ENCODE measurements at regions not wholly inside any gene's neighbourhood (a gene's known extent, or its start where the extent isn't known, plus 50 kb on each side); places are given as distances from the start of the nearest gene placed in this dataset.

DNA sequence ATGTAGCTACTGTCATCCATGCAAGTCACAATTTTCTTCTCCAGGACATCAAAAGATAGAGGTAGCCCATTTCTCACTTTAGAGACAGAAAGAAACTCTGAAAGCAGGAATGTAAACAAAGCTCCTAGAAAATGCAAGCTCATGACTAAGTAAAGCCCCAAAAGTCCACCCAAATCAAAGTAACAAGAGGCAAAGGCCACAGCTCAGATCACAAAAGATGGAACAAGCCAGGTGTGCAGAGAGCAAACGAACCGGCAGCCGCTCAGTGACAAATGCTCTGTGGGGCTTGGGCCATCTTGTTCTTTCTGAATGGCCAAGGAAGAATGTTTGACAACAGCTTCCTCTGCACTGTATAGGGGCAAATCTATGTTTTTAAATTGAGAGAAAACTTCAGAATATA is 201.0 kb downstream of the CYRIA start:
- TF ChIP-seq POLR2AphosphoS5 (IDR thresholded peaks at IDR 0.05; ENCODE audit: low read depth, low read length): no peak
- TF ChIP-seq POLR2A (IDR thresholded peaks at IDR 0.05; ENCODE audit: control extremely low read depth in 1 of 2, low read depth in 2 of 2, low read length in 2 of 2): no peak
- no peak for TF ChIP-seq RAD21 (IDR thresholded peaks at IDR 0.05 in 1 of 2, conservative IDR thresholded peaks at IDR 0.05 in 1 of 2; ENCODE audit: low read depth in 2 of 2, low read length in 2 of 2)
- no peak for TF ChIP-seq CTCF (IDR thresholded peaks at IDR 0.05; ENCODE audit: control extremely low read depth in 1 of 3, insufficient read depth in 1 of 3, low read depth in 1 of 3, low read length in 3 of 3)
- TF ChIP-seq CEBPB (IDR thresholded peaks at IDR 0.05; ENCODE audit: low read depth, low read length): no peak
- no peak for TF ChIP-seq TEAD4 (IDR thresholded peaks at IDR 0.05; ENCODE audit: low read depth, low read length)
- TF ChIP-seq CHD1 (IDR thresholded peaks at IDR 0.05; ENCODE audit: low read depth, low read length): no peak
- TF ChIP-seq ZNF274 (IDR thresholded peaks at IDR 0.05; ENCODE audit: borderline replicate concordance, extremely low read depth, low read length): no peak
- TF ChIP-seq ASH2L (IDR thresholded peaks at IDR 0.05; ENCODE audit: low read length): no peak
- no peak for TF ChIP-seq MAFK (IDR thresholded peaks at IDR 0.05; ENCODE audit: low read depth, low read length)
- no peak for TF ChIP-seq GABPA (IDR thresholded peaks at IDR 0.05; ENCODE audit: borderline replicate concordance, insufficient read depth, low read length)

Data from H1 (cell line).